H9 (cell line): ENCODE measurements at regions not wholly inside any gene's neighbourhood (a gene's known extent, or its start where the extent isn't known, plus 50 kb on each side); places are given as distances from the start of the nearest gene placed in this dataset.

Source experiments
- DNase-seq: peaks from one replicate; pipeline ENCODE4 v3.0.0-alpha.2; 2017
- H2AFZ ChIP-seq: one replicate; pipeline ENCODE4 v1.6.1; 2013; ENCODE audit warnings: mild to moderate bottlenecking, low read length, control low read depth, moderate library complexity
- H2AK5ac ChIP-seq: 2 replicates; pipeline ENCODE4 v1.6.1; 2013; ENCODE audit warnings: low read length, control low read depth, mixed read lengths; ENCODE audit not compliant: insufficient read length
- H2BK120ac ChIP-seq: one replicate; pipeline ENCODE4 v1.6.1; 2013; ENCODE audit warnings: low read depth, mild to moderate bottlenecking, low read length, control low read depth, inconsistent platforms; ENCODE audit not compliant: poor library complexity, severe bottlenecking
- H2BK12ac ChIP-seq: 2 replicates; pipeline ENCODE4 v1.6.1; 2013; ENCODE audit warnings: low read length, control low read depth, mixed read lengths, low read depth; ENCODE audit not compliant: insufficient read length
- H2BK15ac ChIP-seq: 2 replicates; pipeline ENCODE4 v1.6.1; 2013; ENCODE audit warnings: low read depth, low read length, control low read depth
- H2BK20ac ChIP-seq: one replicate; pipeline ENCODE4 v1.6.1; 2013; ENCODE audit warnings: low read depth, mild to moderate bottlenecking, low read length, control low read depth, inconsistent platforms; ENCODE audit not compliant: poor library complexity, severe bottlenecking
- H2BK5ac ChIP-seq: 2 replicates; pipeline ENCODE4 v1.6.1; 2013; ENCODE audit warnings: low read length, control low read depth, mixed read lengths; ENCODE audit not compliant: insufficient read length
- H3K14ac ChIP-seq: 2 replicates; pipeline ENCODE4 v1.6.1; 2013; ENCODE audit warnings: low read length, control low read depth; ENCODE audit not compliant: insufficient read depth
- H3K18ac ChIP-seq: 2 replicates; pipeline ENCODE4 v1.6.1; 2013; ENCODE audit warnings: low read depth, mild to moderate bottlenecking, mixed read lengths, low read length, control low read depth; ENCODE audit not compliant: insufficient read length
- H3K23ac ChIP-seq: 2 replicates; pipeline ENCODE4 v1.6.1; 2013; ENCODE audit warnings: low read length, control low read depth, mixed read lengths, low read depth; ENCODE audit not compliant: insufficient read length
- H3K23me2 ChIP-seq: 2 replicates; pipeline ENCODE4 v1.6.1; 2013; ENCODE audit warnings: low read depth, mild to moderate bottlenecking, mixed read lengths, low read length, control low read depth; ENCODE audit not compliant: insufficient read length, poor library complexity, severe bottlenecking
- H3K27ac ChIP-seq: 2 replicates; pipeline ENCODE4 v1.5.1; 2013; ENCODE audit warnings: low read length, control low read depth, mixed read lengths, low read depth; ENCODE audit not compliant: insufficient read length
- H3K27me3 ChIP-seq: 2 replicates; pipeline ENCODE4 v1.6.1; 2013; ENCODE audit warnings: low read length, control low read depth, inconsistent platforms; ENCODE audit not compliant: insufficient read depth
- H3K4ac ChIP-seq: 2 replicates; pipeline ENCODE4 v1.6.1; 2013; ENCODE audit warnings: low read depth, mild to moderate bottlenecking, control low read depth, inconsistent platforms, low read length, moderate library complexity
- H3K4me1 ChIP-seq: 2 replicates; pipeline ENCODE4 v1.6.1; 2013; ENCODE audit warnings: low read length, control low read depth, inconsistent platforms; ENCODE audit not compliant: insufficient read depth
- H3K4me2 ChIP-seq: 2 replicates; pipeline ENCODE4 v1.6.1; 2013; ENCODE audit warnings: low read length, control low read depth, mixed read lengths; ENCODE audit not compliant: insufficient read length, insufficient read depth
- H3K56ac ChIP-seq: 2 replicates; pipeline ENCODE4 v1.6.1; 2013; ENCODE audit warnings: low read depth, mild to moderate bottlenecking, mixed read lengths, low read length, control low read depth; ENCODE audit not compliant: insufficient read length
- H3K79me1 ChIP-seq: 2 replicates; pipeline ENCODE4 v1.6.1; 2013; ENCODE audit warnings: low read depth, mild to moderate bottlenecking, moderate library complexity, low read length, control low read depth, inconsistent platforms; ENCODE audit not compliant: insufficient read depth, poor library complexity, severe bottlenecking
- H3K79me2 ChIP-seq: 2 replicates; pipeline ENCODE4 v1.6.1; 2013; ENCODE audit warnings: low read length, control low read depth, inconsistent platforms; ENCODE audit not compliant: insufficient read depth
- H3K9ac ChIP-seq: 2 replicates; pipeline ENCODE4 v1.6.1; 2013; ENCODE audit warnings: low read length, control low read depth, mixed read lengths; ENCODE audit not compliant: insufficient read length; ENCODE audit errors: extremely low read depth
- H3K9me3 ChIP-seq: one replicate; pipeline ENCODE4 v1.6.1; 2013; ENCODE audit warnings: low read depth, low read length, inconsistent platforms; ENCODE audit not compliant: control insufficient read depth
- H3T11ph ChIP-seq: one replicate; pipeline ENCODE4 v1.6.1; 2013; ENCODE audit warnings: mild to moderate bottlenecking, low read length, control low read depth, inconsistent platforms
- H4K20me1 ChIP-seq: one replicate; pipeline ENCODE4 v1.6.1; 2013; ENCODE audit not compliant: control insufficient read depth, insufficient read length, insufficient read depth
- H4K5ac ChIP-seq: 2 replicates; pipeline ENCODE4 v1.6.1; 2013; ENCODE audit warnings: low read depth, mild to moderate bottlenecking, mixed read lengths, low read length, control low read depth; ENCODE audit not compliant: insufficient read length
- H4K8ac ChIP-seq: replicated peaks from 2 replicates; pipeline ENCODE4 v1.6.1; 2013; ENCODE audit warnings: low read length, control low read depth, mixed read lengths, low read depth; ENCODE audit not compliant: insufficient read length
- H4K91ac ChIP-seq: 2 replicates; pipeline ENCODE4 v1.6.1; 2013; ENCODE audit warnings: low read depth, mild to moderate bottlenecking, moderate library complexity, mixed read lengths, low read length, control low read depth; ENCODE audit not compliant: insufficient read length
- H3K27ac Mint-ChIP-seq, 3 experiments: 2 replicates in 2 of 3; 3 replicates in 1 of 3; pipeline ENCODE4 v1.8.0; 2020 to 2021; ENCODE audit warnings: mixed read lengths in 3 of 3, mild to moderate bottlenecking in 1 of 3, moderate library complexity in 1 of 3
- H3K27me3 Mint-ChIP-seq: 2 replicates; pipeline ENCODE4 v1.8.0; 2021; ENCODE audit warnings: low read depth, mild to moderate bottlenecking, moderate library complexity, mixed read lengths
- H3K36me3 Mint-ChIP-seq, 3 experiments: 2 replicates in 2 of 3; 3 replicates in 1 of 3; pipeline ENCODE4 v1.8.0; 2020 to 2021; ENCODE audit warnings: low read depth in 3 of 3, mixed read lengths in 3 of 3; ENCODE audit not compliant: insufficient read depth in 1 of 3
- H3K4me1 Mint-ChIP-seq, 2 experiments: 2 replicates each; pipeline ENCODE4 v1.8.0; 2020; ENCODE audit warnings: mixed read lengths in 2 of 2
- H3K4me3 Mint-ChIP-seq, 2 experiments: 2 replicates in 1 of 2; 3 replicates in 1 of 2; pipeline ENCODE4 v1.8.0; 2020 to 2021; ENCODE audit warnings: mild to moderate bottlenecking in 2 of 2, mixed read lengths in 2 of 2, moderate library complexity in 1 of 2
- H3K9me3 Mint-ChIP-seq, 2 experiments: 2 replicates in 1 of 2; 3 replicates in 1 of 2; pipeline ENCODE4 v1.8.0; 2020; ENCODE audit warnings: mild to moderate bottlenecking in 2 of 2, mixed read lengths in 2 of 2, moderate library complexity in 1 of 2
- CTCF ChIP-seq: fragments of 200-600 bp; sonication (generic); conservative IDR thresholded peaks from 3 replicates; pipeline ENCODE4 v1.8.0; 2021; ENCODE audit warnings: antibody characterized with exemption, mild to moderate bottlenecking
- WGBS: extraction: QIAGEN DNeasy Blood & Tissue Kit; methylation state at CpG from one replicate; pipeline ENCODE4 v1.1.7; 2013; ENCODE audit warnings: missing lambda C conversion rate, low lambda C conversion rate, mixed read lengths; ENCODE audit not compliant: insufficient read length; ENCODE audit errors: extremely low coverage; 5-methylcytosine and 5-hydroxymethylcytosine counted together

- no peak overlapping the region for H3T11ph ChIP-seq
- no peak for TF ChIP-seq CTCF
- peaks cover 10% of the 10 kb centered on the region for H3K27me3 Mint-ChIP-seq
- no peaks in the 10 kb centered on the region for H3K27me3 ChIP-seq
- H2BK120ac ChIP-seq, result no peak overlapping the region
- H3K4me1 Mint-ChIP-seq, result peaks cover 27 to 34% of the 10 kb centered on the region in 2 experiments
- no peaks in the 10 kb centered on the region for H3K23me2 ChIP-seq
- H3K23ac ChIP-seq, result no peak overlapping the region
- H4K91ac ChIP-seq, result no peak overlapping the region
- no peak overlapping the region for H2BK20ac ChIP-seq
- peak overlapping the region in 1 of 3 experiments; percentile 3; a peak in 1 of 7 replicates for H3K27ac Mint-ChIP-seq
- no peaks in the 10 kb centered on the region for H3K79me1 ChIP-seq
- no peaks in the 10 kb centered on the region for H4K20me1 ChIP-seq
- no peak overlapping the region for H3K4me2 ChIP-seq
- H3K14ac ChIP-seq, result no peak overlapping the region
- H3K4ac ChIP-seq, result no peak overlapping the region
- H4K5ac ChIP-seq, result no peak overlapping the region
- H2AK5ac ChIP-seq, result no peak overlapping the region
- no peak overlapping the region for H2BK12ac ChIP-seq
- H4K8ac ChIP-seq, result no peak overlapping the region
- H3K56ac ChIP-seq, result no peak overlapping the region
- H2AFZ ChIP-seq, result no peak overlapping the region
- no peak overlapping the region for H3K18ac ChIP-seq
- no peaks in the 10 kb centered on the region for H3K79me2 ChIP-seq
- H2BK15ac ChIP-seq, result no peak overlapping the region
- H3K4me1 ChIP-seq, result peaks cover 6% of the 10 kb centered on the region; the same call in 1 of the 2 replicates
- H3K4me3 Mint-ChIP-seq, result peak overlapping the region in 1 of 2 experiments; percentile 12; a peak in 2 of 5 replicates
- no peak overlapping the region for H2BK5ac ChIP-seq
- WGBS, result no CpG with 5 or more reads among the region's 12 CpGs
- H3K27ac ChIP-seq, result no peak overlapping the region
- H3K36me3 Mint-ChIP-seq, result peaks cover 0 to 5% (median 1%) of the 10 kb centered on the region in 3 experiments; a peak in 2 of 7 replicates
- peaks cover 4 to 7% of the 10 kb centered on the region in 2 experiments for H3K9me3 Mint-ChIP-seq
- H3K9ac ChIP-seq, result no peak overlapping the region
- no peak for DNase-seq
- H3K9me3 ChIP-seq, result no peaks in the 10 kb centered on the region
Measured at GRCh38 chr6:4655196-4656025, 120.8 kb upstream of the CDYL start.
